ENCODE measurements at regions not wholly inside any gene's neighbourhood (a gene's known extent, or its start where the extent isn't known, plus 50 kb on each side); places are given as distances from the start of the nearest gene placed in this dataset.

GRCh38 chr5:101520417-101520816 lies 617.3 kb upstream of the ST8SIA4 start:
- H4K20me1 ChIP-seq (ENCODE audit: insufficient read depth): no peaks in the 10 kb centered on the region
- no peak for DNase-seq
- no peak overlapping the region for H3K27ac ChIP-seq (ENCODE audit: low read depth in 2 of 2, low read length in 1 of 2)
- H3K79me2 ChIP-seq (ENCODE audit: insufficient read depth): no peaks in the 10 kb centered on the region
- H3K9me3 ChIP-seq: peaks cover 6% of the 10 kb centered on the region; the same call in 1 of the 2 replicates
- no peaks in the 10 kb centered on the region for H3K9me2 ChIP-seq
- H3K4me2 ChIP-seq: no peak overlapping the region
- H3K36me3 ChIP-seq (replicated peaks in 1 of 2; ENCODE audit: control insufficient read depth in 1 of 2, insufficient read depth in 2 of 2, low read length in 1 of 2): no peaks in the 10 kb centered on the region
- POLR2A ChIA-PET: no interaction called here
- TF ChIP-seq TCF12 (IDR thresholded peaks at IDR 0.05) (no peak), GABPA (IDR thresholded peaks at IDR 0.05; ENCODE audit: low read depth) (no peak), GATA2 (CRISPR knock-in tag; IDR thresholded peaks at IDR 0.05) (no peak), FOXM1 (IDR thresholded peaks at IDR 0.05; ENCODE audit: low read depth) (no peak), PBX3 (IDR thresholded peaks at IDR 0.05) (no peak), EP300 (IDR thresholded peaks at IDR 0.05; ENCODE audit: borderline replicate concordance in 1 of 2, low read depth in 1 of 2, low read length in 1 of 2) (no peak), RCOR1 (IDR thresholded peaks at IDR 0.05; ENCODE audit: low read length) (no peak), FOSL2 (IDR thresholded peaks at IDR 0.05; ENCODE audit: borderline replicate concordance, low read depth) (no peak), YY1 (IDR thresholded peaks at IDR 0.05; ENCODE audit: low read depth) (no peak), TAF1 (IDR thresholded peaks at IDR 0.05; ENCODE audit: borderline replicate concordance, low read depth, low read length) (no peak)
- TF ChIP-seq, protein P1, sequence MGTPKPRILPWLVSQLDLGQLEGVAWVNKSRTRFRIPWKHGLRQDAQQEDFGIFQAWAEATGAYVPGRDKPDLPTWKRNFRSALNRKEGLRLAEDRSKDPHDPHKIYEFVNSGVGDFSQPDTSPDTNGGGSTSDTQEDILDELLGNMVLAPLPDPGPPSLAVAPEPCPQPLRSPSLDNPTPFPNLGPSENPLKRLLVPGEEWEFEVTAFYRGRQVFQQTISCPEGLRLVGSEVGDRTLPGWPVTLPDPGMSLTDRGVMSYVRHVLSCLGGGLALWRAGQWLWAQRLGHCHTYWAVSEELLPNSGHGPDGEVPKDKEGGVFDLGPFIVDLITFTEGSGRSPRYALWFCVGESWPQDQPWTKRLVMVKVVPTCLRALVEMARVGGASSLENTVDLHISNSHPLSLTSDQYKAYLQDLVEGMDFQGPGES (IDR thresholded peaks at IDR 0.05; ENCODE audit: low read depth, low read length): no peak
- no peaks in the 10 kb centered on the region for H3F3A ChIP-seq (replicated peaks; ENCODE audit: insufficient read depth)
- H3K4me3 ChIP-seq (ENCODE audit: low read depth in 2 of 2, low read length in 1 of 2): no peak overlapping the region
- H3K9ac ChIP-seq: no peak overlapping the region
- no peaks in the 10 kb centered on the region for H3K4me1 ChIP-seq (ENCODE audit: control insufficient read depth in 1 of 2, insufficient read depth in 2 of 2, low read depth in 1 of 2, low read length in 1 of 2)
- 8% methylated on average over 2 of the region's 2 CpGs for WGBS (ENCODE audit: low lambda C conversion rate)
- no peaks in the 10 kb centered on the region for H3K27me3 ChIP-seq (ENCODE audit: insufficient read depth)
- CTCF ChIA-PET: no interaction called here
- no peak overlapping the region for H2AFZ ChIP-seq (ENCODE audit: low read depth)

DNA sequence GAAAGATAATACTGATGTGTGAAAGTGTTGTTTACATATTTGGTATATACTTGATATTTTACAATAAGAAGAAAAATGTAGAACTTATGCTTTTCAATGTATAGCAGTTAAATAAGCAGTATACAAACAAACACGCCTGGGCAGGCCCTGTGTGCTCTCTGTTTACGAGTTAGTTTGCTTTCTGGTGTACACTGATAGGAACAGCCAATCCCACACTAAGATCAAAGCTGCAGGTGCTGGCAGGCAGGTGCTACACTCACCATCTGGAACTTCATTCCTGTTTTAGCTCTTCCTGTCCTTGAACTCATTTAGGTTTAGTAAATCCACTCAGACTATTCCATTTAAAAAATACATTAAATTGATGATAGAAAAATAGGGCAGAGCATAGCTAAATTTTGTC lies 614.7 kb upstream of the ST8SIA4 start:
- Histone ChIP-seq H3K9ac (no peak overlapping the region), H3K4me1 (ENCODE audit: control insufficient read depth in 1 of 2, insufficient read depth in 2 of 2, low read depth in 1 of 2, low read length in 1 of 2) (no peaks in the 10 kb centered on the region), H3K79me2 (ENCODE audit: insufficient read depth) (no peaks in the 10 kb centered on the region), H3K9me3 (peaks cover 6% of the 10 kb centered on the region; the same call in 1 of the 2 replicates), H2AFZ (ENCODE audit: low read depth) (no peak overlapping the region), H3K4me3 (ENCODE audit: low read depth in 2 of 2, low read length in 1 of 2) (no peak overlapping the region), H3F3A (replicated peaks; ENCODE audit: insufficient read depth) (no peaks in the 10 kb centered on the region), H3K27me3 (ENCODE audit: insufficient read depth) (no peaks in the 10 kb centered on the region), H3K36me3 (replicated peaks in 1 of 2; ENCODE audit: control insufficient read depth in 1 of 2, insufficient read depth in 2 of 2, low read length in 1 of 2) (no peaks in the 10 kb centered on the region), H3K4me2 (no peak overlapping the region), H3K27ac (ENCODE audit: low read depth in 2 of 2, low read length in 1 of 2) (no peak overlapping the region), H3K9me2 (no peaks in the 10 kb centered on the region), H4K20me1 (ENCODE audit: insufficient read depth) (no peaks in the 10 kb centered on the region)
- 5% methylated on average over 2 of the region's 2 CpGs for WGBS (ENCODE audit: low lambda C conversion rate)
- no peak for DNase-seq
- TF ChIP-seq GATA2 (CRISPR knock-in tag; IDR thresholded peaks at IDR 0.05): no peak
- no peak for TF ChIP-seq TCF12 (IDR thresholded peaks at IDR 0.05)
- TF ChIP-seq JUND (IDR thresholded peaks at IDR 0.05): no peak
- no peak for TF ChIP-seq MEF2A (IDR thresholded peaks at IDR 0.05; ENCODE audit: borderline replicate concordance, low read depth)
- TF ChIP-seq, protein P2, sequence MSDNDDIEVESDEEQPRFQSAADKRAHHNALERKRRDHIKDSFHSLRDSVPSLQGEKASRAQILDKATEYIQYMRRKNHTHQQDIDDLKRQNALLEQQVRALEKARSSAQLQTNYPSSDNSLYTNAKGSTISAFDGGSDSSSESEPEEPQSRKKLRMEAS (IDR thresholded peaks at IDR 0.05; ENCODE audit: low read depth): no peak
- no peak for TF ChIP-seq RXRA (IDR thresholded peaks at IDR 0.05; ENCODE audit: borderline replicate concordance, low read depth)
- TF ChIP-seq, protein P3, sequence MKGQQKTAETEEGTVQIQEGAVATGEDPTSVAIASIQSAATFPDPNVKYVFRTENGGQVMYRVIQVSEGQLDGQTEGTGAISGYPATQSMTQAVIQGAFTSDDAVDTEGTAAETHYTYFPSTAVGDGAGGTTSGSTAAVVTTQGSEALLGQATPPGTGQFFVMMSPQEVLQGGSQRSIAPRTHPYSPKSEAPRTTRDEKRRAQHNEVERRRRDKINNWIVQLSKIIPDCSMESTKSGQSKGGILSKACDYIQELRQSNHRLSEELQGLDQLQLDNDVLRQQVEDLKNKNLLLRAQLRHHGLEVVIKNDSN (IDR thresholded peaks at IDR 0.05; ENCODE audit: borderline replicate concordance, low read depth): no peak
- TF ChIP-seq RFX5 (IDR thresholded peaks at IDR 0.05; ENCODE audit: low read length): no peak
- CTCF ChIA-PET: no interaction called here
- POLR2A ChIA-PET: no interaction called here

Measured in SK-N-SH (cell line).